ENCODE measurements at regions not wholly inside any gene's neighbourhood (a gene's known extent, or its start where the extent isn't known, plus 50 kb on each side); places are given as distances from the start of the nearest gene placed in this dataset.

DNA sequence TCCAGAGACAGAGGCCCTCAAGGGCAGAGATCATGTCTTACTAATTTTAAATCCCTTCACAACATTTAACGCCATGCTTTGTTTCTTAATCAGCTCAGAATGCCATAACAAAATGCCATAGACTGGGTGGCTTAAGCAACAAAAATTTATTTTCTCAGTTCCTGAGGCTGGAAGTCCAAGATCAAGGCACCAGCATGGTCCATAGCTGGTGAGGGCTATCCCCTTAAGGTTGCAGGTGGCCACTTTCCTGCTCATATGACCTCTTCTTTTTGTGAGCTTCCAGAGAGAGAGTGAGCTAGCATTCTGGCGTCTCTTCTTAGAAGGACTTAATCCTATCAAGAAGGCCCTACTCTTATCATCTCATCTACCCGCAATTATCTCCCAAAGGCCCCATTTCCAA, 470.3 kb downstream of the ZNF608 start:
- DNase-seq (ENCODE audit: low spot score): no peak

- DNase-seq (ENCODE audit: low spot score): peak; percentile 6
These were observed 471.5 kb downstream of the ZNF608 start for GRCh38 chr5:124274949-124275348.

DNA sequence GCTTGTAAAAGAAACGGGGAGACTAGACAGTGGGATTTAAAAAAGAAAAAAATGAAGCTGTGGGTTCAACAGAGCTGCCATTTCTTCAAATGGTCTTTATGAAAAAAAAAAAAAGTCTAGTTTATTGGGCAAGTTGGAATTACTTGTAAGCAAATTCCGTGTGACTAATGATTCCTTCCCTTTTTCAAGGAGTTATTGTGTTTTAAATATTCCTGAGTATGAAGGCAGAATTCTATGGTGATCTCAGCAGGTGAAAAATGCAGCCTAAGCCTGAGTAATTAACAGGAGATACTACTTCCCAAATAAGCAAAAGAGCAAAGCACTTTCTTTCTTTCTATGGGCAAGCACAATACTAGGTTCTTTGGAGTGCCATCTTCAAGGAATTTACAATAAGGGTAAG, 481.9 kb downstream of the ZNF608 start:
- no peak for DNase-seq (ENCODE audit: low spot score)

- DNase-seq (ENCODE audit: low spot score): no peak
These were observed 482.6 kb downstream of the ZNF608 start for GRCh38 chr5:124263680-124264491.

- DNase-seq (ENCODE audit: low spot score): no peak
These were observed 483.4 kb downstream of the ZNF608 start for GRCh38 chr5:124262991-124263571.

GRCh38 chr5:124262470-124262869, 484.0 kb downstream of the ZNF608 start:
- no peak for DNase-seq (ENCODE audit: low spot score)

DNA sequence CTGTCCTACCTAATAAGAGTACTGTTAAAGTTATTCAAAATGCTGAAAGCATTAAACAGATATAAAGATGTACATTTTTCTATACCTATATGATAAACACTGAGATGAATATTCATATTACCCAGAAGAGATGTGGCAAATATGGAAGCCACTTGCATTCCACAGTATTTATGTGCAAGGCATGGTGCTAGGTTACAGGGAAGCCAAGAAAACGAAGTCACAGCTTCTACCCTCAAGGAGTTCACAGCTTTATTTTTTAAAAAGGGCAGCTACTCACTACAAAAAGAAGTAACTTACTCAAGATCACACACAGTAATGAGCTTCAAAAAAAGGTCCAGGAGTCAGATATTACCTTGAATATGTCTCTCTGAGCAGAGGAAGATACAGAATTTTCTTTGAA, 484.6 kb downstream of the ZNF608 start:
- DNase-seq (ENCODE audit: low spot score): no peak

GRCh38 chr5:124260921-124261515, 485.4 kb downstream of the ZNF608 start:
- no peak for DNase-seq (ENCODE audit: low spot score)

GRCh38 chr5:124259017-124259416, 487.4 kb downstream of the ZNF608 start:
- no peak for DNase-seq (ENCODE audit: low spot score)

DNA sequence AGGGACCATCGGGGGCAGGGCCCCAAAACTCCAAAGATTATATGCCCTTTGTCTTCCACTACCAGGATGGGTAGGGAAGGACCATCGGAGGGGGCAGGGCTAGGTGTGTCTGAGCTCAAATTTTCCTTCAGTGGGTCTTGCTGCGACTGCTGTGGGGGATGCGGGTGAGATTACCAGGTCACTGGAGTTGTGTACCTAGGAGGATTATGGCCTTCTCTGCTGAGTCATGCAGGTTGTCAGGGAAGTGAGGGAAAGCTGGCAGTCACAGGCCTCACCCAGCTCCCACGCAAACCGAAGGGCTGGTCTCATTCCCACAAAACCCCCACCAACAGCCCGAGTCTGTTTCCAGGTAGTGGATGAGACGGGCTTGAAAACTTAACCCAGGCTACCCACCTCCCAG, 489.4 kb downstream of the ZNF608 start:
- no peak for DNase-seq (ENCODE audit: low spot score)

GRCh38 chr5:124253203-124253810, 493.1 kb downstream of the ZNF608 start:
- no peak for DNase-seq (ENCODE audit: low spot score)

- no peak for DNase-seq (ENCODE audit: low spot score)
These were observed 493.7 kb downstream of the ZNF608 start for GRCh38 chr5:124252747-124253146.

GRCh38 chr5:124252191-124252638, 494.2 kb downstream of the ZNF608 start:
- no peak for DNase-seq (ENCODE audit: low spot score)

- no peak for DNase-seq (ENCODE audit: low spot score)
These were observed 501.2 kb downstream of the ZNF608 start for GRCh38 chr5:124245276-124245675.

GRCh38 chr5:124240732-124241131, 505.7 kb downstream of the ZNF608 start:
- no peak for DNase-seq (ENCODE audit: low spot score)

GRCh38 chr5:124239572-124239971, 506.9 kb downstream of the ZNF608 start:
- DNase-seq (ENCODE audit: low spot score): peak; percentile 8

- DNase-seq (ENCODE audit: low spot score): no peak
These were observed 508.1 kb downstream of the ZNF608 start for GRCh38 chr5:124238350-124238749.

- DNase-seq (ENCODE audit: low spot score): no peak
These were observed 509.2 kb downstream of the ZNF608 start for GRCh38 chr5:124237206-124237695.

DNA sequence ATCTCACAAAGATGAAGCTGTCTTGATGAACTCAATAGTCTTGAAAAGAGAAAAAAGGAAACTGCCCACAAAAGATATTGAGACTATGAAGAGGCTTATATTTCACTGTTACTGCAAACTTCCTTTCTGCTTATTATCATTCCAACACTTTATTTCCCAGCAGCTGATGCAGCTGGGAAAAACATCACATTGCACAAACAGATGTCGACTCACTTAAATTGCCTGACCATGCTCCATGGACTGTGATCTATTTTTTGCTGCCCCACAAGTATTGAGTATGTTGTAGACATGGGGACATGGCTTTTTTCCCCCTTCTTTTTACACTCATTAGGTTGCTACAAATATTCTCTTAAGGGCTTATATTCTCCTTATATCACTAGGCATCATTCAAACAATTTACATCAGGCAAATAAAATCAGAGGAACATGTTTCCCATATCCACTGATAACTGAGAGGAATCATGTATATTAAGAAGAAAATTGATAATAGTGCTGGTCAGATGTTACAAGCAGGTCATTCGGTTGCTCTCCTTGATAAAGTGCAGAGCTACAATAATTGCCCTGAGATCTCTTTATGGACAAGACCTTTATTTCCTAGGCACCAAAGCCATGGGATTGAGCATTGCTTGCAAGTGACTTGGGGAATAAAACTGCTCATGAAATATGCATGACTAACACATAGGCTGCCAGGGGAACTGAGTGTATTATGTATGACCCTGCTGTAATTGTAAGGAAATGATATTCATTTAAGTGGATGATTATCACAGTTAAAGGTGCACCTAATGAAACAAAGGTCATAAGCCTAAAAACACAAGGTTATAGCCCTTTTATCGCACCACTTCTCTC, 509.9 kb downstream of the ZNF608 start:
- no peak for DNase-seq (ENCODE audit: low spot score)

DNA sequence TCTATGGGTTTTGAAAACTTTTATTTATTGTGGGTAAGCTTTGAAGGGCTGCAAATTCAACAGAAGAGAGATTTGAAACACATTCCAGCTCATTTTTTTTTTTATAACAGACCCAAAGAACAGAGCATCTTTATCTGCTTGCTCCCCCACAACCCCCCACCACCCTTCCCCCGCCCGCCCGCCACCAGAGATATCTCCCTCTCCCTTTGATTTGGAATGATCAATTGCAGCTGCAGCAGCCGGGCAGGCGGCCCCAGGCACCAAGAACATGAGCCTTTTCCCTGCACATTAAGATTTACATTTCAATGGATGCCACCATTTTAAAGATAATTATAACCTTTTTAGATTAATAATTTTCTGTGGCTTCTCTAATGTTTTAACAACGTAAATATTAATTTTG, 510.9 kb downstream of the ZNF608 start:
- no peak for DNase-seq (ENCODE audit: low spot score)

- DNase-seq (ENCODE audit: low spot score): no peak
These were observed 511.5 kb downstream of the ZNF608 start for GRCh38 chr5:124234770-124235562.

Data from A172 (cell line).